HCT116 (cell line): ENCODE measurements at regions not wholly inside any gene's neighbourhood (a gene's known extent, or its start where the extent isn't known, plus 50 kb on each side); places are given as distances from the start of the nearest gene placed in this dataset.

ENCODE experiments used
- ATAC-seq: fragments of 200-7000 bp; cut with Tn5 transposase; 2 replicates; pipeline ENCODE4 v1.9.1; 2020; ENCODE audit warnings: mild to moderate bottlenecking, moderate library complexity
- BruUV-seq: library from RNA; stranded (reverse); fragments of 400-500 nt; replicated peaks from 2 replicates; lab custom pipeline; 2021; lab: Mats Ljungman, UMichigan
- CTCF ChIA-PET: fragments of 300-600 bp; sonication (Branson Sonifier 250); formaldehyde crosslinking; loops from one replicate; lab custom pipeline; 2021; ENCODE audit warnings: antibody characterized with exemption; lab: Charles Lee
- POLR2A ChIA-PET: fragments of 300-600, 350-600 bp; sonication (Branson Sonifier 250); formaldehyde crosslinking; loops from one replicate; lab custom pipeline; 2021; ENCODE audit warnings: antibody characterized with exemption; lab: Charles Lee
- RAD21 ChIA-PET, 2 experiments: fragments of 300-600 bp; sonication (Branson Sonifier 250); formaldehyde crosslinking; loops; one replicate each; lab custom pipeline; 2023; ENCODE audit warnings: low total read pairs in 2 of 2; ENCODE audit not compliant: uncharacterized antibody in 2 of 2, unreplicated experiment in 2 of 2, low non-redundant PET in 1 of 2; lab: Charles Lee
- DNase-seq: peaks from one replicate; pipeline ENCODE4 v3.0.0-alpha.2; 2010; ENCODE audit warnings: low read depth, low spot score
- H2AFZ ChIP-seq: fragments of 200-600 bp; shearing (Covaris generic), sonication (generic); 2 replicates; pipeline ENCODE4 v1.6.1; 2017; ENCODE audit warnings: low read depth, mixed run types, mixed read lengths, antibody characterized with exemption, low read length; ENCODE audit not compliant: poor library complexity, severe bottlenecking
- H3K27ac ChIP-seq: 2 replicates; pipeline ENCODE4 v1.5.1; 2012; ENCODE audit warnings: low read depth, low read length
- H3K27me3 ChIP-seq: fragments of 200-600 bp; sonication (generic); 2 replicates; pipeline ENCODE4 v1.6.1; 2016; ENCODE audit warnings: mixed run types, low read length, mixed read lengths; ENCODE audit not compliant: insufficient read depth
- H3K36me3 ChIP-seq, 2 experiments: fragments of 200-500 bp in 1 of 2; fragments of 200-600 bp in 1 of 2; sonication (Bioruptor generic) in 1 of 2; sonication (generic) in 1 of 2; 2 replicates each; pipeline versions ENCODE4 v1.5.1 to v1.6.1; 2014 to 2016; ENCODE audit warnings: low read length in 2 of 2, inconsistent platforms in 1 of 2, mixed read lengths in 1 of 2, mixed run types in 1 of 2; ENCODE audit not compliant: insufficient read depth in 2 of 2, control insufficient read depth in 1 of 2
- H3K4me1 ChIP-seq, 2 experiments: fragments of 200-600 bp in 1 of 2; sonication (generic) in 1 of 2; 2 replicates each; pipeline versions ENCODE4 v1.5.1 to v1.6.1; 2012 to 2017; ENCODE audit warnings: low read length in 2 of 2, inconsistent platforms in 1 of 2, mild to moderate bottlenecking in 1 of 2, mixed read lengths in 1 of 2, mixed run types in 1 of 2, moderate library complexity in 1 of 2; ENCODE audit not compliant: insufficient read depth in 2 of 2, control insufficient read depth in 1 of 2
- H3K4me2 ChIP-seq: fragments of 200-600 bp; sonication (generic); 2 replicates; pipeline ENCODE4 v1.6.1; 2017; ENCODE audit warnings: mixed run types, low read length, mixed read lengths
- H3K4me3 ChIP-seq, 2 experiments: fragments of 200-600 bp in 1 of 2; sonication (generic) in 1 of 2; replicated peaks in 1 of 2; 2 replicates each; pipeline ENCODE4 v1.5.1; 2011 to 2016; ENCODE audit warnings: low read length in 2 of 2, control low read depth in 1 of 2, low read depth in 1 of 2, mild to moderate bottlenecking in 1 of 2, mixed read lengths in 1 of 2, mixed run types in 1 of 2
- H3K79me2 ChIP-seq: fragments of 200-600 bp; sonication (generic); 2 replicates; pipeline ENCODE4 v1.6.1; 2017; ENCODE audit warnings: mild to moderate bottlenecking, mixed run types, low read length, moderate library complexity, mixed read lengths; ENCODE audit not compliant: insufficient read depth
- H3K9ac ChIP-seq: fragments of 200-600 bp; sonication (generic); 2 replicates; pipeline ENCODE4 v1.6.1; 2016; ENCODE audit warnings: low read length, mixed read lengths
- H3K9me2 ChIP-seq: fragments of 200-600 bp; sonication (generic), shearing (Covaris generic); 2 replicates; pipeline ENCODE4 v1.6.1; 2017; ENCODE audit warnings: mixed run types, mild to moderate bottlenecking, moderate library complexity; ENCODE audit not compliant: insufficient read depth
- H3K9me3 ChIP-seq, 2 experiments: fragments of 200-500 bp in 1 of 2; fragments of 200-600 bp in 1 of 2; sonication (Bioruptor generic) in 1 of 2; sonication (generic) in 1 of 2; 2 replicates each; pipeline ENCODE4 v1.6.1; 2014 to 2017; ENCODE audit warnings: low read length in 2 of 2, mixed read lengths in 2 of 2, inconsistent platforms in 1 of 2, low read depth in 1 of 2, mild to moderate bottlenecking in 1 of 2, mixed run types in 1 of 2, moderate library complexity in 1 of 2; ENCODE audit not compliant: control insufficient read depth in 1 of 2, insufficient read depth in 1 of 2
- H4K20me1 ChIP-seq: fragments of 200-600 bp; sonication (generic), shearing (Covaris generic); 2 replicates; pipeline ENCODE4 v1.6.1; 2017; ENCODE audit warnings: mixed run types, mild to moderate bottlenecking, moderate library complexity; ENCODE audit not compliant: insufficient read depth
- CBX3 ChIP-seq: IDR thresholded peaks from 2 replicates; pipeline ENCODE4 v1.6.1; 2012; ENCODE audit warnings: low read depth
- CEBPB ChIP-seq: IDR thresholded peaks from 2 replicates; pipeline ENCODE4 v1.6.1; 2012; ENCODE audit warnings: low read depth
- EGR1 ChIP-seq: IDR thresholded peaks from 2 replicates; pipeline ENCODE4 v1.6.1; 2012; ENCODE audit warnings: low read depth
- ELF1 ChIP-seq: IDR thresholded peaks from 2 replicates; pipeline ENCODE4 v1.6.1; 2012; ENCODE audit warnings: low read depth, borderline replicate concordance
- EZH2 ChIP-seq: fragments of 200-600 bp; sonication (generic); IDR thresholded peaks from 2 replicates; pipeline ENCODE4 v1.6.1; 2017; ENCODE audit warnings: antibody characterized with exemption, mixed run types
- FOSL1 ChIP-seq: IDR thresholded peaks from 2 replicates; pipeline ENCODE4 v1.6.1; 2012; ENCODE audit warnings: low read depth
- POLR2A ChIP-seq: IDR thresholded peaks from 2 replicates; pipeline ENCODE4 v1.7.0; 2011; ENCODE audit warnings: borderline replicate concordance; ENCODE audit not compliant: insufficient read depth, insufficient read length; ENCODE audit errors: extremely low read depth
- POLR2AphosphoS5 ChIP-seq: IDR thresholded peaks from 2 replicates; pipeline ENCODE4 v1.6.1; 2011; ENCODE audit warnings: mild to moderate bottlenecking, low read depth, low read length, moderate library complexity
- SIN3A ChIP-seq: IDR thresholded peaks from 2 replicates; pipeline ENCODE4 v1.6.1; 2012; ENCODE audit warnings: low read depth
- SP1 ChIP-seq: IDR thresholded peaks from 2 replicates; pipeline ENCODE4 v1.6.1; 2012; ENCODE audit warnings: low read depth
- TCF7L2 ChIP-seq: IDR thresholded peaks from 2 replicates; pipeline ENCODE4 v1.7.0; 2011; ENCODE audit warnings: borderline replicate concordance, inconsistent platforms; ENCODE audit not compliant: insufficient read depth, insufficient read length; ENCODE audit errors: extremely low read depth
- YY1 ChIP-seq: IDR thresholded peaks from 2 replicates; pipeline ENCODE4 v1.6.1; 2011; ENCODE audit warnings: low read length, low read depth, moderate library complexity, mild to moderate bottlenecking; ENCODE audit not compliant: insufficient replicate concordance; ENCODE audit errors: extremely low read depth
- ZFX ChIP-seq: fragments of 450-650 bp; IDR thresholded peaks from 2 replicates; pipeline ENCODE4 v1.6.1; 2017
- ZNF274 ChIP-seq: fragments of 200-500 bp; sonication (Bioruptor generic); IDR thresholded peaks from 2 replicates; pipeline ENCODE4 v1.6.1; 2014; ENCODE audit warnings: mild to moderate bottlenecking, low read depth, low read length, inconsistent platforms
- intact Hi-C: fragments of 100-400 bp; cut with micrococcal nuclease; formaldehyde crosslinking; loops from 2 replicates; pipeline ENCODE4 v1.10.0; 2022
- TF ChIP-seq, protein P1 (sequence below): IDR thresholded peaks from 2 replicates; pipeline ENCODE4 v1.6.1; 2012
- TF ChIP-seq, protein P2 (sequence below): IDR thresholded peaks from 2 replicates; pipeline ENCODE4 v1.6.1; 2012
- TF ChIP-seq, protein P3 (sequence below): IDR thresholded peaks from 2 replicates; pipeline ENCODE4 v1.6.1; 2011; ENCODE audit warnings: mild to moderate bottlenecking, low read length, moderate library complexity; ENCODE audit not compliant: insufficient replicate concordance; ENCODE audit errors: extremely low read depth
- TF ChIP-seq, protein P4 (sequence below): IDR thresholded peaks from 2 replicates; pipeline ENCODE4 v1.6.1; 2012; ENCODE audit warnings: low read depth

DNA sequence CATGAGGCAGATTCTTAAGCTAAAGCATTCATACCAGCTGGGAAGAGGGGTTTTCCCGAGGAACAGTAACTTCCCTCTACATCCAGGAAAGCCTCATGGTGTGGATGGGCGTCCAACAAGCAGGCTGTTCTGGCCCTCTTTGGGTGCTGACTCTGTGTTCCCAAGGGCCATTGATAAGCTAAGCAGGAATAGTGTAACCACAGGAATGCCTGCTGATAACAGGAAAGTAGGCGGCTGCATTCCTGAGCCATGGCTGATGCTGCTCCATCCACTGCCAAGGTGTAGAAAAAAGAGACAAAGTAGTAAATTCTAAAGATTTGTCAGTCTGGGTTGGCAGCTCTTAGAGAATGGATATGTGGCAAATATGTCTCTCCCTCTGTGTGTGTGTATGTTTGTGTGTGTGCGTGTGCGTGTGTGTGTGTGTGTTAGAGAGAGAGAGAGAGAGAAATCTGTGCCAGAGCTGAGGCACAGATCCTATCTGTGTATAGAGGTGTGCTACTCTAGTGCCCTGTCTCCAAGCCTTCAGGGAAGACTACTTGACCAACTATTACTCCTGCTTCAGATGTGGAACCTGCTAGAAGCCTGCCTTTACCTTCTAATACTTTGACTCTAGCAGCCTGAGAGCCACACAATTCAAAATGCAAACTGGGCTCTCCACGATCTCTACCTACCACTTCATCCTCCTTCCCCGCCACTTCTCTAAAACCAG lies 353.1 kb upstream of the NR3C2 start (continued):
- TF ChIP-seq, protein P1, sequence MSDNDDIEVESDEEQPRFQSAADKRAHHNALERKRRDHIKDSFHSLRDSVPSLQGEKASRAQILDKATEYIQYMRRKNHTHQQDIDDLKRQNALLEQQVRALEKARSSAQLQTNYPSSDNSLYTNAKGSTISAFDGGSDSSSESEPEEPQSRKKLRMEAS = no peak
- TF ChIP-seq, protein P2, sequence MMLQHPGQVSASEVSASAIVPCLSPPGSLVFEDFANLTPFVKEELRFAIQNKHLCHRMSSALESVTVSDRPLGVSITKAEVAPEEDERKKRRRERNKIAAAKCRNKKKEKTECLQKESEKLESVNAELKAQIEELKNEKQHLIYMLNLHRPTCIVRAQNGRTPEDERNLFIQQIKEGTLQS = no peak
- TF ChIP-seq, protein P3, sequence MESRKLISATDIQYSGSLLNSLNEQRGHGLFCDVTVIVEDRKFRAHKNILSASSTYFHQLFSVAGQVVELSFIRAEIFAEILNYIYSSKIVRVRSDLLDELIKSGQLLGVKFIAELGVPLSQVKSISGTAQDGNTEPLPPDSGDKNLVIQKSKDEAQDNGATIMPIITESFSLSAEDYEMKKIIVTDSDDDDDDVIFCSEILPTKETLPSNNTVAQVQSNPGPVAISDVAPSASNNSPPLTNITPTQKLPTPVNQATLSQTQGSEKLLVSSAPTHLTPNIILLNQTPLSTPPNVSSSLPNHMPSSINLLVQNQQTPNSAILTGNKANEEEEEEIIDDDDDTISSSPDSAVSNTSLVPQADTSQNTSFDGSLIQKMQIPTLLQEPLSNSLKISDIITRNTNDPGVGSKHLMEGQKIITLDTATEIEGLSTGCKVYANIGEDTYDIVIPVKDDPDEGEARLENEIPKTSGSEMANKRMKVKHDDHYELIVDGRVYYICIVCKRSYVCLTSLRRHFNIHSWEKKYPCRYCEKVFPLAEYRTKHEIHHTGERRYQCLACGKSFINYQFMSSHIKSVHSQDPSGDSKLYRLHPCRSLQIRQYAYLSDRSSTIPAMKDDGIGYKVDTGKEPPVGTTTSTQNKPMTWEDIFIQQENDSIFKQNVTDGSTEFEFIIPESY = no peak
- TF ChIP-seq SP1 (no peak), EZH2 (no peak), ELF1 (no peak), CEBPB (no peak)

DNA sequence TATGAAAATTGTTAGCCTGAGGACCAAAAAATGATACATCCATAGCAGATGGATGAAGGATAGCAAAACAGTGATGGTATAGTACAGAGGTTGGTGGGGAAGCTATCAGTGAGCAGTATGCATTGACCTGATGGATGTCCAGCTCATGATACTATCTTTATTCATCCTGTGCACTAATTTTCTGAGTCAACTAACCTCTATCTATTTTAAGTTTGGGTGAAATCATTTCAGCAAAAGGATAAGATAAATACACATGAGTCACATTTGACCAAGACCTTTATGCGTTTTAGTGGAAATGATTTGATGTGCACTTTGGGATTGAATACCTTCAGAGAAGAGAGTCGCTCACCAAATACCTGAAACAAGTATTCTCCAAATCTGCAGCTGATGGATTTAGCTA lies 351.0 kb upstream of the NR3C2 start:
- Histone ChIP-seq H3K27ac (no peak overlapping the region), H2AFZ (no peak overlapping the region), H3K4me3 (no peak overlapping the region), H3K79me2 (no peaks in the 10 kb centered on the region), H3K36me3 (no peaks in the 10 kb centered on the region), H3K4me2 (no peak overlapping the region), H3K4me1 (peaks cover 0 to 8% of the 10 kb centered on the region in 2 experiments; a peak in 2 of 4 replicates), H3K27me3 (no peaks in the 10 kb centered on the region), H3K9me3 (no peaks in the 10 kb centered on the region), H3K9me2 (no peaks in the 10 kb centered on the region), H3K9ac (no peak overlapping the region), H4K20me1 (no peaks in the 10 kb centered on the region)
- no peak for TF ChIP-seq ZNF274
- no peak for TF ChIP-seq TCF7L2
- TF ChIP-seq, protein P4, sequence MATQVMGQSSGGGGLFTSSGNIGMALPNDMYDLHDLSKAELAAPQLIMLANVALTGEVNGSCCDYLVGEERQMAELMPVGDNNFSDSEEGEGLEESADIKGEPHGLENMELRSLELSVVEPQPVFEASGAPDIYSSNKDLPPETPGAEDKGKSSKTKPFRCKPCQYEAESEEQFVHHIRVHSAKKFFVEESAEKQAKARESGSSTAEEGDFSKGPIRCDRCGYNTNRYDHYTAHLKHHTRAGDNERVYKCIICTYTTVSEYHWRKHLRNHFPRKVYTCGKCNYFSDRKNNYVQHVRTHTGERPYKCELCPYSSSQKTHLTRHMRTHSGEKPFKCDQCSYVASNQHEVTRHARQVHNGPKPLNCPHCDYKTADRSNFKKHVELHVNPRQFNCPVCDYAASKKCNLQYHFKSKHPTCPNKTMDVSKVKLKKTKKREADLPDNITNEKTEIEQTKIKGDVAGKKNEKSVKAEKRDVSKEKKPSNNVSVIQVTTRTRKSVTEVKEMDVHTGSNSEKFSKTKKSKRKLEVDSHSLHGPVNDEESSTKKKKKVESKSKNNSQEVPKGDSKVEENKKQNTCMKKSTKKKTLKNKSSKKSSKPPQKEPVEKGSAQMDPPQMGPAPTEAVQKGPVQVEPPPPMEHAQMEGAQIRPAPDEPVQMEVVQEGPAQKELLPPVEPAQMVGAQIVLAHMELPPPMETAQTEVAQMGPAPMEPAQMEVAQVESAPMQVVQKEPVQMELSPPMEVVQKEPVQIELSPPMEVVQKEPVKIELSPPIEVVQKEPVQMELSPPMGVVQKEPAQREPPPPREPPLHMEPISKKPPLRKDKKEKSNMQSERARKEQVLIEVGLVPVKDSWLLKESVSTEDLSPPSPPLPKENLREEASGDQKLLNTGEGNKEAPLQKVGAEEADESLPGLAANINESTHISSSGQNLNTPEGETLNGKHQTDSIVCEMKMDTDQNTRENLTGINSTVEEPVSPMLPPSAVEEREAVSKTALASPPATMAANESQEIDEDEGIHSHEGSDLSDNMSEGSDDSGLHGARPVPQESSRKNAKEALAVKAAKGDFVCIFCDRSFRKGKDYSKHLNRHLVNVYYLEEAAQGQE = no peak
- no peak for TF ChIP-seq POLR2A
- TF ChIP-seq YY1 = no peak
- no peak for TF ChIP-seq ELF1
- TF ChIP-seq FOSL1 = no peak
- no peak for TF ChIP-seq EGR1
- no peak for TF ChIP-seq ZFX
- no peak for TF ChIP-seq POLR2AphosphoS5
- TF ChIP-seq CBX3 = no peak
- TF ChIP-seq, protein P2 = no peak
- no peak for TF ChIP-seq SIN3A
- intact Hi-C loops = no loop called here
- no TSS peak for BruUV-seq
- POLR2A ChIA-PET = no interaction called here
- RAD21 ChIA-PET = no interaction called here
- no peak for DNase-seq
- CTCF ChIA-PET = no interaction called here
- no peak for ATAC-seq
